ENCODE measurements at regions not wholly inside any gene's neighbourhood (a gene's known extent, or its start where the extent isn't known, plus 50 kb on each side); places are given as distances from the start of the nearest gene placed in this dataset.
"Not testable (repeated sequence)": the region's sequence is repeated elsewhere in the genome, so short reads cannot be mapped to it uniquely, and the experiment has no call there.

DNA sequence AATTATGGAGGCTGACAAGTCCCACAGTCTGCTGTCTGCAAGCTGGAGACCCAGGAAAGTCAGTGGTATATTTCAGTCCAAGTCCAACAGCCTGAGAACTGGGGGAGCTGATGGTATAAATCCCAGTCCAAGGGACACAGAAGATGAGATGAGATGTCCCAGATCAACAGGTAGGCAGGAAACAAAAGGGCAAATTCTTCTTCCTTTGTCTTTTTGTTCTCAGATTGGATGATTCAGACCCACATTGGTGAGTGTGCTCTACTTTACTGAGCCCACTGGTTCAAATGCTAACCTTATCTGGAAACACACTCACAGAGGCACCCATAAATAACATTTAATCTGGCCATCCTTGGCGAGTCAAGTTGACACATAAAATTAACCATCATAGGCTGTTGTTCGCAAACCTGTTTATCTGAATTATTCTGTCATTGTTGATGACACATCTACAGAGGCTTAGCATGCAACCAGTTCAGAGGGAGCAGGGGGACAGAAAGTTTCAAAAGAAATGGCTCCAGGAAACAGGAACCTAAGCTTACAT, 62.7 kb upstream of the ITGA11 start:
- Histone ChIP-seq H3K79me2 (ENCODE audit: low read length) (no peaks in the 10 kb centered on the region), H3K27me3 (replicated peaks; ENCODE audit: insufficient read depth, low read length) (no peaks in the 10 kb centered on the region), H3K4me3 (ENCODE audit: low read length) (no peak overlapping the region), H3K4me1 (ENCODE audit: low read length) (no peaks in the 10 kb centered on the region), H3F3A (ENCODE audit: insufficient read depth, low read length) (no peaks in the 10 kb centered on the region), H2AFZ (ENCODE audit: low read length) (no peak overlapping the region), H3K9me3 (replicated peaks; ENCODE audit: insufficient read depth, low read length) (no peaks in the 10 kb centered on the region), H3K9me2 (replicated peaks; ENCODE audit: insufficient read depth, low read length) (no peaks in the 10 kb centered on the region), H3K27ac (ENCODE audit: low read length) (no peak overlapping the region), H3K4me2 (ENCODE audit: low read depth, low read length) (no peak overlapping the region), H4K20me1 (ENCODE audit: insufficient read depth, low read length) (no peaks in the 10 kb centered on the region), H3K9ac (ENCODE audit: low read length) (no peak overlapping the region), H3K36me3 (replicated peaks; ENCODE audit: insufficient read depth, low read length) (no peaks in the 10 kb centered on the region)
- TF ChIP-seq, protein P1, sequence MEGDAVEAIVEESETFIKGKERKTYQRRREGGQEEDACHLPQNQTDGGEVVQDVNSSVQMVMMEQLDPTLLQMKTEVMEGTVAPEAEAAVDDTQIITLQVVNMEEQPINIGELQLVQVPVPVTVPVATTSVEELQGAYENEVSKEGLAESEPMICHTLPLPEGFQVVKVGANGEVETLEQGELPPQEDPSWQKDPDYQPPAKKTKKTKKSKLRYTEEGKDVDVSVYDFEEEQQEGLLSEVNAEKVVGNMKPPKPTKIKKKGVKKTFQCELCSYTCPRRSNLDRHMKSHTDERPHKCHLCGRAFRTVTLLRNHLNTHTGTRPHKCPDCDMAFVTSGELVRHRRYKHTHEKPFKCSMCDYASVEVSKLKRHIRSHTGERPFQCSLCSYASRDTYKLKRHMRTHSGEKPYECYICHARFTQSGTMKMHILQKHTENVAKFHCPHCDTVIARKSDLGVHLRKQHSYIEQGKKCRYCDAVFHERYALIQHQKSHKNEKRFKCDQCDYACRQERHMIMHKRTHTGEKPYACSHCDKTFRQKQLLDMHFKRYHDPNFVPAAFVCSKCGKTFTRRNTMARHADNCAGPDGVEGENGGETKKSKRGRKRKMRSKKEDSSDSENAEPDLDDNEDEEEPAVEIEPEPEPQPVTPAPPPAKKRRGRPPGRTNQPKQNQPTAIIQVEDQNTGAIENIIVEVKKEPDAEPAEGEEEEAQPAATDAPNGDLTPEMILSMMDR (IDR thresholded peaks at IDR 0.05; ENCODE audit: low read length), result no peak
- TF ChIP-seq EZH2 (optimal IDR thresholded peaks at IDR 0.05; ENCODE audit: low read depth, low read length), result no peak
- TF ChIP-seq EZH2phosphoT487 (IDR thresholded peaks at IDR 0.05; ENCODE audit: low read length), result no peak
- no peak for DNase-seq

DNA sequence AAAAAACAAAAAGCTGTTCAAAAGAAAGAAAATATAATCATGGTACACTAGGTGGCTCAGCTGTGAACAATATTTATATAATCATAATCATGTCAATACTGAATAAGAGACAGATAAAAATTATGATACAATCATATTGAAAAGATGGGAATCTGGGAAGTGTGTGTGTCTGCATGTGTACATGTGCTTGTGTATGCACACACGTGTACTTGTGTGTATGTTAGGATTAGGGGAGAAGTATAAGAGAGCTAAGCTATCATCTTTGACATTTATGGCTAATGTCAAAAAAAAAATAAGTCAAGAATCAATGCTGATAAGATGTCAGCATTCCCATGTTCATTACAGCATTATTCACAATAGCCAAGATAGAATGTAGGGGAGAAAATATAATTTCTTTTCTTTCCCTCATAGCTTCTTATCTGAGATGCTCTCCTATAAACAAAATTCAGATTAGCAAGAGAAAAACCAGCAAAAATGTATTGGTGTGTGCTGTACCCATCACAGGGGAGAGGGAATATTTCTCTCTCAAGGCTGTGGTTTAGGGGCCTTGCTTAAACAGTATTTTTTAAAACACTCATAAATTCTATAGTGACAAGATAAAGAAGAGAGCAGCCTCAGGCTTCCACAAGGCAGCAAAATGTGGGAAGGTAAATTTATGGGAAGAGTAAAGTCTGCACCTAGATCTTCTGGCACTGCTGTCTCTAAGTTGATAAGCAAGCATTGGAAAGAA, 63.4 kb upstream of the ITGA11 start:
- Histone ChIP-seq H3F3A (ENCODE audit: insufficient read depth, low read length) (no peaks in the 10 kb centered on the region), H3K9ac (ENCODE audit: low read length) (no peak overlapping the region), H3K4me1 (ENCODE audit: low read length) (no peaks in the 10 kb centered on the region), H3K4me2 (ENCODE audit: low read depth, low read length) (no peak overlapping the region), H4K20me1 (ENCODE audit: insufficient read depth, low read length) (no peaks in the 10 kb centered on the region), H3K27ac (ENCODE audit: low read length) (no peak overlapping the region), H3K9me2 (replicated peaks; ENCODE audit: insufficient read depth, low read length) (no peaks in the 10 kb centered on the region), H2AFZ (ENCODE audit: low read length) (no peak overlapping the region), H3K4me3 (ENCODE audit: low read length) (no peak overlapping the region), H3K9me3 (replicated peaks; ENCODE audit: insufficient read depth, low read length) (no peaks in the 10 kb centered on the region), H3K79me2 (ENCODE audit: low read length) (no peaks in the 10 kb centered on the region), H3K36me3 (replicated peaks; ENCODE audit: insufficient read depth, low read length) (no peaks in the 10 kb centered on the region), H3K27me3 (replicated peaks; ENCODE audit: insufficient read depth, low read length) (no peaks in the 10 kb centered on the region)
- no peak for DNase-seq
- no peak for TF ChIP-seq EZH2phosphoT487 (IDR thresholded peaks at IDR 0.05; ENCODE audit: low read length)

DNA sequence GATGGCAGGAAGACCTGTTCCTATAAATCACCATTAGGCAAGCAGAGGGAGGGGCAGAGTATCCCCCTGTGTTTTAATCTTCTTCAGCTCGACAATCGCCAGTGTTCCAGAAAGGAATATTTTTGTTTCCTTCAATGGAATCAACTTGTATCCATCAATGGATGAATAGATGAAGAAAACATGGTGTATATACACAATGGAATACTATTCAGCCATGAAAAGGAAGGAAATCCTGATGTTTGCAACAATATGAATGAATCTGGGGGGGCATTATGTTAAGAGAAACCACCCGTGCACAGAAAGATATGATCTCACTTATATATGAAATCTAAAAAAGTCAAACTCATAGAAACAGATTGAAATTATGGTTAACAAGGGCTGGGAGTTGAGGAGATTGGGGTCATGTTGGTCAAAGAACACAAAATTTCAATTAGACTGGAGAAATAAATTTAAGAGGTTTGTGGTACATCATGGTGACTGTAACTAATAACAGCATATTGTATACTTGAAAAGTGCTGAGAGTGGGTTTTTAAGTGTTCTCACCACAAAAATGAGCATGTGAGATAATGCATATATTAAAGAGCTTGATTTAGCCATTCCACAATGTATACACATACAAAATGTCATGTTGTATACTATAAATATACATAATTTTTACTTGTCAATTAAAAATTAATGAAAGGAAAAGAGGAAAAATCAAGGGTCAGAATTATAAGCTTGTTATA, 64.2 kb upstream of the ITGA11 start:
- Histone ChIP-seq H3K9me2 (replicated peaks; ENCODE audit: insufficient read depth, low read length) (no peaks in the 10 kb centered on the region), H4K20me1 (ENCODE audit: insufficient read depth, low read length) (no peaks in the 10 kb centered on the region), H3K4me1 (ENCODE audit: low read length) (no peaks in the 10 kb centered on the region), H3K27me3 (replicated peaks; ENCODE audit: insufficient read depth, low read length) (no peaks in the 10 kb centered on the region), H3K27ac (ENCODE audit: low read length) (no peak overlapping the region), H3K4me3 (ENCODE audit: low read length) (no peak overlapping the region), H2AFZ (ENCODE audit: low read length) (no peak overlapping the region), H3K9me3 (replicated peaks; ENCODE audit: insufficient read depth, low read length) (no peaks in the 10 kb centered on the region), H3F3A (ENCODE audit: insufficient read depth, low read length) (no peaks in the 10 kb centered on the region), H3K9ac (ENCODE audit: low read length) (no peak overlapping the region), H3K79me2 (ENCODE audit: low read length) (no peaks in the 10 kb centered on the region), H3K4me2 (ENCODE audit: low read depth, low read length) (no peak overlapping the region), H3K36me3 (replicated peaks; ENCODE audit: insufficient read depth, low read length) (no peaks in the 10 kb centered on the region)
- DNase-seq, result no peak
- TF ChIP-seq EZH2phosphoT487 (IDR thresholded peaks at IDR 0.05; ENCODE audit: low read length) (no peak), EZH2 (optimal IDR thresholded peaks at IDR 0.05; ENCODE audit: low read depth, low read length) (no peak)
- TF ChIP-seq, protein P1 (IDR thresholded peaks at IDR 0.05; ENCODE audit: low read length), result no peak

DNA sequence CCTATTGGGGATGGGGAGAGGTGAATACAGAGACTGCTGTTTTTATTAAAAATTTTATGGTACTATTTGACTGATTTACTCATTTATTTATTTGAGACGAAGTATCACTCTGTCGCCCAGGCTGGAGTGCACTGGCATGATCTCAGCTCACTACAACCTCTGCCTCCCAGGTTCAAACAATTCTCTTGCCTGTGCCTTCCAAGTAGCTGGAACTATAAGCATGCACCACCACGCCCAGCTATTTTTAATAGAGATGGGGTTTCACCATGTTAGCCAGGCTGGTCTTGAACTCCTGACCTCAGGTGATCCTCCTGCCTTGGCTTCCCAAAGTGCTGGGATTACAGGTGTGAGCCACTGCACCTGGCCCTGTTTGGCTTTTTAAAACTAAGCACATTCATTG, 64.8 kb upstream of the ITGA11 start:
- not testable (repeated sequence) for H3K9me3 ChIP-seq (replicated peaks; ENCODE audit: insufficient read depth, low read length); DNase-seq; H3K4me1 ChIP-seq (ENCODE audit: low read length); H3K9ac ChIP-seq (ENCODE audit: low read length); H3K27me3 ChIP-seq (replicated peaks; ENCODE audit: insufficient read depth, low read length); H4K20me1 ChIP-seq (ENCODE audit: insufficient read depth, low read length); H3K27ac ChIP-seq (ENCODE audit: low read length); H3F3A ChIP-seq (ENCODE audit: insufficient read depth, low read length); H3K9me2 ChIP-seq (replicated peaks; ENCODE audit: insufficient read depth, low read length); H3K4me3 ChIP-seq (ENCODE audit: low read length); H3K79me2 ChIP-seq (ENCODE audit: low read length); H3K36me3 ChIP-seq (replicated peaks; ENCODE audit: insufficient read depth, low read length); H3K4me2 ChIP-seq (ENCODE audit: low read depth, low read length); H2AFZ ChIP-seq (ENCODE audit: low read length)
